SK-N-MC (cell line): ENCODE measurements at regions not wholly inside any gene's neighbourhood (a gene's known extent, or its start where the extent isn't known, plus 50 kb on each side); places are given as distances from the start of the nearest gene placed in this dataset.
"Not testable (repeated sequence)": the region's sequence is repeated elsewhere in the genome, so short reads cannot be mapped to it uniquely, and the experiment has no call there.

Source experiments
- DNase-seq: peaks from one replicate; pipeline ENCODE4 v3.0.0-alpha.2; 2011; ENCODE audit warnings: low read depth, low spot score
- H3K27ac ChIP-seq: fragments of 200-600 bp; sonication (generic); 2 replicates; pipeline ENCODE4 v1.5.1; 2016; ENCODE audit warnings: mixed run types
- H3K36me3 ChIP-seq: fragments of 200-600 bp; sonication (generic); 2 replicates; pipeline ENCODE4 v1.6.1; 2017; ENCODE audit warnings: antibody characterized with exemption, low read length, mixed read lengths; ENCODE audit not compliant: insufficient read depth
- H3K4me3 ChIP-seq: fragments of 200-600 bp; sonication (generic); 2 replicates; pipeline ENCODE4 v1.5.1; 2016
- H3K9ac ChIP-seq: fragments of 200-600 bp; sonication (generic); 2 replicates; pipeline ENCODE4 v1.8.0; 2017; ENCODE audit warnings: mixed run types, mixed read lengths; ENCODE audit not compliant: insufficient read length
- H3K9me3 ChIP-seq: fragments of 200-600 bp; sonication (generic); 2 replicates; pipeline ENCODE4 v1.6.1; 2017; ENCODE audit warnings: low read depth, mild to moderate bottlenecking, antibody characterized with exemption, low read length, moderate library complexity, mixed read lengths
- EZH2 ChIP-seq: fragments of 200-600 bp; sonication (generic); IDR thresholded peaks from one replicate; pipeline ENCODE4 v1.6.1; 2017; ENCODE audit warnings: antibody characterized with exemption
- FOXP2 ChIP-seq: optimal IDR thresholded peaks from 2 replicates; pipeline ENCODE3; 2011; ENCODE audit warnings: mild to moderate bottlenecking, moderate library complexity; ENCODE audit not compliant: insufficient read depth; ENCODE audit errors: extremely low read length, control extremely low read depth
- POLR2AphosphoS5 ChIP-seq: IDR thresholded peaks from 2 replicates; pipeline ENCODE4 v1.6.1; 2012; ENCODE audit warnings: mild to moderate bottlenecking, low read depth, low read length, borderline replicate concordance

- TF ChIP-seq EZH2 (no peak), POLR2AphosphoS5 (no peak)
- no peak for DNase-seq
- Histone ChIP-seq H3K9ac (no peak overlapping the region), H3K9me3 (no peaks in the 10 kb centered on the region), H3K36me3 (no peaks in the 10 kb centered on the region), H3K27ac (no peak overlapping the region), H3K4me3 (no peak overlapping the region)
Measured at GRCh38 chr2:240257940-240258580, 117.6 kb upstream of the OTOS start.

- no peaks in the 10 kb centered on the region for H3K9me3 ChIP-seq
- no peak for DNase-seq
- TF ChIP-seq EZH2 (no peak), POLR2AphosphoS5 (no peak)
- H3K4me3 ChIP-seq, result no peak overlapping the region
- H3K36me3 ChIP-seq, result no peaks in the 10 kb centered on the region
- H3K9ac ChIP-seq, result no peak overlapping the region
- no peak overlapping the region for H3K27ac ChIP-seq
Measured at GRCh38 chr2:240258685-240259084, 118.2 kb upstream of the OTOS start.

GRCh38 chr2:240259201-240259923 is 118.9 kb upstream of the OTOS start:
- H3K4me3 ChIP-seq, result no peak overlapping the region
- no peak overlapping the region for H3K9ac ChIP-seq
- no peaks in the 10 kb centered on the region for H3K36me3 ChIP-seq
- no peaks in the 10 kb centered on the region for H3K9me3 ChIP-seq
- no peak overlapping the region for H3K27ac ChIP-seq
- DNase-seq, result no peak
- TF ChIP-seq FOXP2, result no peak
- TF ChIP-seq EZH2, result no peak
- no peak for TF ChIP-seq POLR2AphosphoS5

GRCh38 chr2:240259924-240260529 is 119.6 kb upstream of the OTOS start:
- H3K9me3 ChIP-seq, result no peaks in the 10 kb centered on the region
- H3K36me3 ChIP-seq, result no peaks in the 10 kb centered on the region
- no peak for TF ChIP-seq POLR2AphosphoS5
- no peak overlapping the region for H3K4me3 ChIP-seq
- H3K27ac ChIP-seq, result no peak overlapping the region
- no peak overlapping the region for H3K9ac ChIP-seq
- no peak for DNase-seq

GRCh38 chr2:240260664-240261063 is 120.2 kb upstream of the OTOS start:
- Histone ChIP-seq H3K9ac (no peak overlapping the region), H3K27ac (no peak overlapping the region), H3K4me3 (no peak overlapping the region), H3K9me3 (no peaks in the 10 kb centered on the region), H3K36me3 (no peaks in the 10 kb centered on the region)
- DNase-seq, result no peak
- TF ChIP-seq EZH2, result no peak
- TF ChIP-seq FOXP2, result no peak
- TF ChIP-seq POLR2AphosphoS5, result no peak

- not testable (repeated sequence) for H3K9ac ChIP-seq, DNase-seq, H3K4me3 ChIP-seq, H3K36me3 ChIP-seq, H3K27ac ChIP-seq, H3K9me3 ChIP-seq
Measured at GRCh38 chr2:240262578-240262977, 122.1 kb upstream of the OTOS start.

GRCh38 chr2:240269380-240269779 is 128.9 kb upstream of the OTOS start:
- Histone ChIP-seq H3K9me3 (peaks cover 6% of the 10 kb centered on the region; the same call in 1 of the 2 replicates), H3K36me3 (no peaks in the 10 kb centered on the region), H3K27ac (no peak overlapping the region), H3K9ac (no peak overlapping the region), H3K4me3 (no peak overlapping the region)
- no peak for TF ChIP-seq FOXP2
- no peak for TF ChIP-seq POLR2AphosphoS5
- TF ChIP-seq EZH2, result no peak
- DNase-seq, result no peak

- DNase-seq, result no peak
- Histone ChIP-seq H3K36me3 (no peaks in the 10 kb centered on the region), H3K9ac (no peak overlapping the region), H3K4me3 (no peak overlapping the region), H3K27ac (no peak overlapping the region), H3K9me3 (peaks cover 6% of the 10 kb centered on the region; the same call in 1 of the 2 replicates)
- TF ChIP-seq POLR2AphosphoS5 (no peak), EZH2 (no peak), FOXP2 (no peak)
Measured at GRCh38 chr2:240269886-240270285, 129.4 kb upstream of the OTOS start.
